ENCODE measurements at regions not wholly inside any gene's neighbourhood (a gene's known extent, or its start where the extent isn't known, plus 50 kb on each side); places are given as distances from the start of the nearest gene placed in this dataset.

DNA sequence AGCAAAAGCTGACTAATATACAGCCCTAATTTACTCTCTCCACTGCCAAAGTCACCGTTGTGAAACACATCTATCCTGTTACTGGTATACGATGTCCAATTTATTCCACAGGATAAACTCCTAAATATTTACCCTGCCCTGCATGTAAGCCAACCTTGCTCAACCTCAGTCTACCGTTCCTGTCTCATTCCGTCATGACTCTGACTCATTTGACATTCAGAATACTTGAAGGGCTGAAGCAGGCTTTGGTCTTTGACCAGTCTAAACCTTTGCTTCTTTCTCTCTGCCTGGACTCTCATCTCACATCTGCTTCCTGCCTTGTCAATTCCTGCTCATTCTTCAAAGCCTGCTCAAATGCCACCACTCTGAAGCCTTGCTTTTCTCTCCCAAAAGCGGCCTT, 157.5 kb downstream of the SCP2D1 start:
- DNase-seq (ENCODE audit: low read depth in 2 of 2), result no peak

DNA sequence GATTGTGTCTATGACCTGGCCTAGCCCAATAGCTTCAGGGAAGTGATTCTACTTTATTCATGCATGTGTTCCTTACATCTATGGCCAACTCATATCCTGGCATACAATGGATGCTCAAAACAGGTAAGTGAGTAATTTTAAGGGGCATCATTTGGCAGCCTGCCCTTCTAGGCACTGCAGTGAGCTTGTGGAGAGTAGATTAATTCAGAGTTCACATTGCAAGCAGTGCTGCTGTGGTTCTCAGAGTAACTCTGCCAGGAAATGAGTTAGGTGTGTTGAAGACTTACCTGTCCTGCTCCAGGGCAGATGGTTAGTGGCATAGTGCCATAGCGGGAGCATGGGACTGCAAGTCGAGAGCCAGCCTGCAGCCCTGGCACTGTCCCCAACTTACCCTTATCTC, 158.0 kb downstream of the SCP2D1 start:
- no peak for DNase-seq (ENCODE audit: low read depth in 2 of 2)

DNA sequence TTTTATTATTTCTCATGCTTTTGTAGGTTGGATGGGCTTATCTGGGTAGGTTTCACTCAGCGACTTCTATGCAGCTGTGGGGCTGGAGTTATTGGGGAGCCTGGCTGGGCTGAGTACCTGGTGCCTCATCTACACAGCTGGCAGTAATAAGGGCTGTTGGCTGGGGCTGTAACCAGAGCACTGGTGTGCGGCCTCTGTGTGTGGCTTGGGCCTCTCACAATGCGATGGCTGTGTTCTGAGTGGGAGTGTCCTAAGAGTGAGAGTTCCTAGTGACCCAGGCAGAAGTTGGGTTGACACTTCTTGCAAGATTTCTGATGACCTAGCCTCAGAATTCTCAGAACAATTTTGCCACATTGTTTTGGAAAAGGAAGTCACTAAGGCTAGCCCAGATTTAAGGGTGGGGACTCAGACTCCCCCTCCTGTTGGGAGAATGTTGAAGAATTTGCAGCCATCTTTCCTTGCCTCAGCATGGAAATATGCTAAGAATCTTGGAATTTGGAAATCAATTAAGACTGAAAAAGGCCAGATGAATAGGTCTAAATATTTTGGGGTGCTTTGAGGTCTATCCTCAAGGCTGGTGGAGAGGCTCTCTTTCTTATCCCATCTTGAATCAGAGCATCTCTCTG, 158.8 kb downstream of the SCP2D1 start:
- DNase-seq (ENCODE audit: low read depth in 2 of 2), result no peak

DNA sequence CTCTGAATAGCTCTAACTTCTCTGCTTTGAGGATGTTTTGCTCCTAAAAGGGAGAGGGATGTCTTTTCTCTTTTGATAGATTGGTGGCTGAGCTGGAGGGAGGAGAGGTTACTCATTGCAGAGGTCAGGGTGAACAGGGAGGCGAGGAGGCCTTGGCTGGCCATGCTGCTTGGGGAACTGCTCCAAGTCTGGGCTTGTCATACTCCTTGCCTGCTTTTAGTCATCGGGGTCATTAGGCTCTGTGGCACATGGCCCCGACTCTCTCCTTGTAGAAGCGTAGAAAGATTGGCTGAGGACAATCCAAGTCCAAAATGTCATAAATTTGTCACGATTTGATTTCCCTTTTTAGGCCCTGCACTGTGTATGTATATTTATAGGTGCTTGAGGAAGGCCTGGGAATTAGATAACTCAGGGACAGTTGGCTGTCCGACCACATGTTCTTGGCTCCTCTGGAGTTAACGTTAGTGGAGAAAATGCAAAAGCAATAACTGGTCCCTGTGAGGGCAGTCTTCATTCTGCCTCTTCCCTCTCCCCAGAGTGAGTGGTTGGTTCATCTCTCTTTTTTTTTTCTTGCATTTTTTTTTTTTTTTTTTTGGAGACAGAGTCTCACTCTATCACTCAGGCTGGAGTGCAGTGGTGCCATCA, 160.1 kb downstream of the SCP2D1 start:
- no peak for DNase-seq (ENCODE audit: low read depth in 2 of 2)

DNA sequence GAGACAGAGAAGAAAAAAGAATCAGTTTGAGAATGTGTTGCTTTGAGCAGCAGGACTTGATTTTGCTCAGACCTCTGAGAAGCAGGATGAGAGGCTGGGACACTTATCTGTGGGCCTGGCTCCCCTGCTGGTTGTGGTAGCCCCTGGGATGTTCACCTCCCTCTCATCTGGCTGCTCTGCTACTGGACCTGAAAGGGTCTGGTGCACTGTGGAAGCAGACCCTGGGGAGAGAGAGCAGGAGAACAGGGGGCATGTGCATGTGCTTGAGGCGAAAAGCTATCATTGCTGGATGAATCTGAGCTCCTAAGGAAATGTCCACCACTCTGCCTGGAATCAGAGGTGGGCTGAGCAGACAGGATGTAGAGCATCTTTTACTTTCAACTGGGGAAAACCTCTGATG, 161.1 kb downstream of the SCP2D1 start:
- DNase-seq (ENCODE audit: low read depth in 2 of 2), result no peak

DNA sequence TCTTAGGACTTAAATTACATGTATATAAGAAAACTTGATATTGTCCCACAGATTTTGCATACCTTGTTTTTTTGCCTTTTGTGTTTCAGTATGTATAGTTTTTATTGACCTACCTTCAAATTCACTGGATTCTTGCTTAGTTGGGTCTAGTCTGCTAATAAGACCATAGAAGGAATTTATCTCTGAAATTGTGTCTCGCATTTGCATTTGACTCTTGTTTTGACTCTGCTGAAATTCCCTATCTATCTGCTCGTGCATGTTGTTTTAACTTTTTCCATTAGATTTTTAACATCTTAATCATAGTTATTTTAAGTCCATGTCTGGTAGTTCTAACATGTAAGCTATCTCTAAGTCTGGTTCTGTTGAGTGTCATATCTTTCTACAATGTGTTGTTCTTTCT, 163.9 kb downstream of the SCP2D1 start:
- no peak for DNase-seq (ENCODE audit: low read depth in 2 of 2)

DNA sequence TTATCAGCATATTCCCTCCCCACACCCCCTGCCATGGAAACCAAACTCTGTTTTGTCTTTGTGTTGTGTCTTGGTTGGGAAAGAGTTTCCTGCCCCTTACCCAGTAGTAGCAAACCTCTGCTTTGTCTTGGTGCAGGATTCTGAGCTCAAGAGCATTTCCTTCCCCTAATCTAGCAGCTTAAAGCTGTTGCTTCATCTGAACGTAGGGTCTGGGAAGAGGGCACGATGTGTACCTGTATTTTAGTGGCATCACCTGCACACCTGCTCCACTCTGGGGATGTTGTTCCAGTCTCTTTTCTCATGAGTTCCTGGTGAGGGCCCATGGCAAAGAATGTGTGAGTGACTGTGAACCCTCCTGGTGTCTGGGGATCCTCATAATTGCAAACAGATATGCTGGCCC, 164.7 kb downstream of the SCP2D1 start:
- DNase-seq (ENCODE audit: low read depth in 2 of 2), result no peak

DNA sequence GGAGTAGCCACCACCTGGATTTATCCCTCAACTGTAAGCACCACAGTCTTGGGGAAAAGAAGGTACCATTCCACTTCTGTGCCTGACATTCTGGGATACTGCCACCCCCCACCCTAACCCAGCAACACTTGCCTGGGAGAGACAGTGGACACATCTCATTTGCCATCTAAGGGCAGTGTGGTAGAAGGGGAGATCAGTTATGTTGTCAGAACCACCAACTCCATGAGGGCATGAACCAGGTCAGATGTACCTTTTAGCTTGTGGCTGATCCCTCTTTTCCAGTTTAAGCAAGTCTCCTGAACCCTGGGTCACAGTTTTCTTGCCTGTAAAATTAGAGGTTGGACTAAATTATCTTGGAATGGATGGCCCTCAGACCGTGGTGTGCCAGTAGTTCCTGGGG, 165.5 kb downstream of the SCP2D1 start:
- DNase-seq (ENCODE audit: low read depth in 2 of 2), result no peak

DNA sequence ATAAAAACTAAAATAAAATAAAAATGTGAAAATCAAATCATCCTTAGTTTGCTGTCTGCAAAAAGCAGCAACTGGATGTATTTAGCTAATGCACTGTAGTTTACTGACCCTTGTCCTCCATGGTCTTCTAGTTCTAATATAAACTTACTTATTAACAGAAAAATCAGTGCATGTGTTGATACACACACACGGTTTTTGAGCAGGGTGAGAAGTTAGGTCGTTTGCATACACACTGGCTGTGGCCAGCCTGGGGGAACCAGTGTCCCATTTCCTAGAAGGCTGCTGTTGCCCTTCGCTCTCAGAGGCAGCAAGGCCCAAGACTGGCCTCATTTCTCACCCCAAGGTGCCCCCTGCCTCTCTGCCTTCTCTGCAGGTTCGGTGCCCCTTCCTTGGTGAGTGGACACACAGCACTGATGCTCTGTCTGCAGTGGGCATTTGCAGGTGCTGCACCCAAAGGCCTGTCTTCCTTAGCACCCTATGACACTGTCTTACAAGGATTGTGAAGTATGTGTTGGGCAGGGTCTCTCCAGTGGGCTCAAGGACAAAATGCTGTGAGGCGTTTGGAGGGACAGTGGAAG, 168.5 kb downstream of the SCP2D1 start:
- DNase-seq (ENCODE audit: low read depth in 2 of 2), result no peak

DNA sequence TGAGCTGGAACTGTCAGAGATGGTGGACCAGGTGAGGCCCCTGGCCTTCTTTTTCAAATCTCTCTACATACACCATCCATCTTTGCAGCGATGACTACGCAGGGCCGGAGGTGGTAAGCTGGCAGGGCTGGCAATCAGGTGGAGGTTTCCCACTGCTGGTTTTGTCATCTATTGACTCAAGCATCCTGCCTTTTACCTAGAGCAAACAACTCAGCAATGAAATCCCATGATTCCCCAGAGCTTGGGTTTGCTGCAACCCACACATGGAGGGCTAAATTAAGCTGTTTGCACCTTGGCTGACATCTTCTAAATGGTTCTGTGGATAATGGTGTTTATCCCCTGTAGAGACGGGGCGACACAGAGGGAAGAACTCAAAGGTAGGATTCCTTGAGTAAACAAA, 170.2 kb downstream of the SCP2D1 start:
- no peak for DNase-seq (ENCODE audit: low read depth in 2 of 2)

DNA sequence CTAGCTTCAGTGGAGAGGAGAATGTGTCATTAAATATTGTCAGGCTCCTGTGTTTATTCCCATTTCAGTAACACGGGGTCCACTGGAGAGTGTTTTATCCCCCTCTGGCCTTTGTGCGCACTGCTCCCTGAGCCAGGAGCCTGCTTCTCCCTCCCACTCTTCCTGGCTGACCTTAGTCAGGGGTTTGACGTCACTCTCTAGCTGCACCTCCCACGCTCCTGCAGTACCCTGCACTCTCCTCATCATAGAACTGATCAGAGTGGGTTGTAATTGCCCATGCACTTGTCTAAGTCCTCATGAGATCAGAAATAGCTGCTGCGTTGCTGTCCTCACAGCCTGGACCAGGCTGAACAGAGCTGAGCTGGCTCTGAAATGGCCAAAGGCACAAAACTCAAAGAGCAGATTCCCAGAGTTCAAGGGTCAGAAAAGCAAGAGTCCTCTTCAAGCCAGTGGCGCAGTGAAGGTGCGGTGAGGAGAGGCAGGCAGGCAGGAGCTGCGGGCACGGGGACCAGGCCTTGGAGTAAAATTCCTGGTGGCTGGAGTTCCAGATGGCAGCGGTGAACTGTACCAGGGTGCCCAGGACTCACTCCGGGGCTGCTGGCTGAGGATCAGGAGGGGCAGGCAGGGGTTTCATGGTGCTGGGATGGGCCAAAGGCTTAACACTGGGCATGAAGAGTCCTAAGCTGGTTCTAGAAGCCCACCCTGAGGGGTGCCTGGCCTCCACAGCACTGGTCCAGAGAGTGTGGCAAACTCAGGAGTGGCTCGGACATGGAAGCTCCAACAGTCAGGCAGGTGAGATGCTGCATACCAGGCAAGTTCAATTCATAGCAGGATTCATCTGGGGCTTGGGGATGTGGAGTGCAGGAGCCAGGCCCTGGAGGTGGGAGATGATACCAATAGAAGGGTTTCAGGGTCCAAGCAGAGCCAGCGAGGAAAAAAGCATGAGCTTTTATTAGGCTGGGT, 170.9 kb downstream of the SCP2D1 start:
- no peak for DNase-seq (ENCODE audit: low read depth in 2 of 2)

DNA sequence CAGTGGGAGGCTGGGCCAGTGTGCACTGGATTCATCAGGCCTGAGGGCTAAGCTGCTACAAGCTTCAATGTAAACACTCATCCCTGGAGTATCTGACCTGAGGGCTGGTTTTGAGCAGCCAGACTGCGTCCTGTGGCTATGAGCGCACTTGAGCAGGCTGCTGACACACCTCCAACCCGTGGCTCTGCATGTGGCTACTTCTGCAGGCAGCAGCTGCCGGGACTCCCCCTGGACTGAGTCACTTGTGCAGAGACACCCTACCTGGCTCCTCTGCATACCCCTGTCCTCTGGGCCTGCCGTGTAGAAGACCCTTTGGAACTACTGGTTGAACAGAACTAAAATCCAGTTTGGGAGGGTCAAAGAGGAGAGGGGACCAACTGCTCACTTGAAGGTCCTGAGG, 172.0 kb downstream of the SCP2D1 start:
- DNase-seq (ENCODE audit: low read depth in 2 of 2), result peak in 1 of 2 donors; percentile 1

DNA sequence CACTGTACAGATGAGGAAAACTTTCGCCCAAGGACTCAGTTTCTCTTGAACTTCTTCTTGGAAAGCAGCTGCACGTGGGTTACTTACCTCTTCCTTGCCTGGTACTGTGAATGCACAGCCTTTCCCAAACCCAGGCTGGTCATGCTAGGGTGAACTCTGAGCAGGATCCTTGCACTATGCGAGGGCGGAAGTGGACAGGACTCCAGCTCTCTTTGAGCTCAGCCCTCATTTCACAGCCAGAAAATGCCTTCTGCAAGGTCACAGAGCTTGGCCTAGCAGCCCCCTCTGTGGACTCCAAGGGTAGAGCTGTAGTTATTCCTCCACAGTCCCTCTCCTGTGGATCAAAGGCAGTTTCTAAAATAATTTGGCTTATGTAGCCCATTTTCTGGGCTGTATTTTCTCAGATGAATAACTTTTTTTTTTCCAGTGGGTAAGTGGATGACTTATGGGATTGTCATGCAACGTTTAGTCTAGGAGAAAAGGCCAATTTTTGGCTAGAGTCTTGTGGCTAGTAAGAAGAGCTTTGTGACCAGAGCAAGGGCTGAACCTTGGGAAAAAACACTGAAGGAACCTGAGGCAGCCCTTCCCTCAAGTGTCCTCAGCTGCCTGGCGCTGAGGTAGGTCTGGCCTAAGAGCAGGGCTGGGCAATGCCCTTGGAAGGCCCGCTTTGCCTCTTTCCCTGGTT, 172.7 kb downstream of the SCP2D1 start:
- no peak for DNase-seq (ENCODE audit: low read depth in 2 of 2)

DNA sequence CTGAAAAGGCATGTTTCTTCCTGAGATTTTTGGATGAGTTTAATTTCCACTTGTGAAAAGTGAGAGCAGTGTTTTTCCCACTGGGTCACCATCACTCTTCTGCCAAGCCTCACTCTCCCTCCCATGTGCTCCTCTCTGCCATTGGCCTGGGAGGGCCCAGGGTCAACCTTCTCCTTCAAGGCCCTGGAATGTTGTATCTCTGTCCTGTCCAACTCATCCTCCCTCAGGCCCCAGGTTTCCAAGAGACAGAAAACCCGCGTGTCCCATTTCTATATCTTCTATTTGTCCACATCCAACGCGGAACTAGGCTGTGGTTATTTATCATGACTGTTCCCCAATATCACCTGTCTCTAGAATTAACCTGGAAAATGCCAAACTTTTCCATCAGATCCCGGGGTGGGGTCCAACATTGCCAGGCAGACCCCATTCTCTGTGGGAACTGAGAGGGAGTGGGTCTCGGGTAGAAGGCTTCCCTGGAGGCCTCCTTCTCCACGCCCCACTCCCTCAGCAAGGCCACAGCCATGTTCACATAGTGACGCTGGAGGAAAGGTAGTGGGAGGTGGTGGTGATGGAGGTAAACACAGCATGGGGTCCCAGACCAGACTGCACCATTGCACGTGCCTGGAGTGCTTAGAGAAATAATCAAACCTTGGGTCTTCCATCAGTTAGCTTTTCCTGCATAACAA, 173.5 kb downstream of the SCP2D1 start:
- no peak for DNase-seq (ENCODE audit: low read depth in 2 of 2)

DNA sequence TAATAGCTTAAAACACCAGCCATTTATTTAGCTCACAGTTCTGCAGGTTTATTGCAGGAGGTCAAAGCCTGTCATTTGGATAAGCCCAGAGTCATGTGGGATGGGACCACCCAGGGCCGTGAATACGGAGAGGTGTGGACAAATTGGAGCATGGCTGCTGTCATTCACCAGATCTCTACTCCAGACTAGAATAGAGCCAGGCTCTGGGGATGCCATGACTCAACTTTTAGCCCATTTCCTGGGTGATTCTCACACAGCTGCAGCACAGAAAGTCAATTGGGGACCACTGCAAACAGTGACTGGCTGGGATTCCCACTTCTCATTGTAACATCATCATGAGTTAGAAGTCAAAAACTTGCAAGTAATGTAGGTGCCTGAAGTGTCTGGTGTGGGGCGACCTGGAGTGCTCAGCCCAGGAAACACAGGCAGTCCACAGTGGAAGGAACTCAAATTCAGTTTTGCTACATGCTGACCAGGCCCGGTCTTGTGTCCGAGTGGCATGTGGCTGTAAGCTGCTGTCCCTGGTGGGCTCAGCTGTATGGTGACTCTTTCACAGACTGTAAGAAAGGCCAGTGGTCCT, 174.3 kb downstream of the SCP2D1 start:
- DNase-seq (ENCODE audit: low read depth in 2 of 2), result no peak

DNA sequence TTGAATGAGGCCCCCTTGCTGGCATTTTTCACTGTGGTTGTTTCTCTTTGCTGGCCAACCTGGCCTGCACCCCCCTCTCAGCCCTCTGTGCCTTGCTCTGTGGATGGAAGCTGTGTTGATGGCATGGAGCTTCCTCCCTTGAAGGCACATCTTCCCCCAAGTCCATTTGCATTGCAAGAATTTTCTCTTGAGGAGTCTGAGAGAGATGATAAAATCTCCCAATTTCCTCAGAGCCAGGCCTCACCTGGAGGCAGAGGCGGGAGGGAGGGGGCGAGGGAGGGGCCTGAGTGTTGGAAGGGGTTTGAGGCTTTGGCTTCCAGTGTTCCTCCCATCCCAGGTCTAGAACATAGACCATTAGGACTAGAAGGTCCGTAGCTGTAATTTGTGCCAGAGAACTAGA, 175.1 kb downstream of the SCP2D1 start:
- no peak for DNase-seq (ENCODE audit: low read depth in 2 of 2)

DNA sequence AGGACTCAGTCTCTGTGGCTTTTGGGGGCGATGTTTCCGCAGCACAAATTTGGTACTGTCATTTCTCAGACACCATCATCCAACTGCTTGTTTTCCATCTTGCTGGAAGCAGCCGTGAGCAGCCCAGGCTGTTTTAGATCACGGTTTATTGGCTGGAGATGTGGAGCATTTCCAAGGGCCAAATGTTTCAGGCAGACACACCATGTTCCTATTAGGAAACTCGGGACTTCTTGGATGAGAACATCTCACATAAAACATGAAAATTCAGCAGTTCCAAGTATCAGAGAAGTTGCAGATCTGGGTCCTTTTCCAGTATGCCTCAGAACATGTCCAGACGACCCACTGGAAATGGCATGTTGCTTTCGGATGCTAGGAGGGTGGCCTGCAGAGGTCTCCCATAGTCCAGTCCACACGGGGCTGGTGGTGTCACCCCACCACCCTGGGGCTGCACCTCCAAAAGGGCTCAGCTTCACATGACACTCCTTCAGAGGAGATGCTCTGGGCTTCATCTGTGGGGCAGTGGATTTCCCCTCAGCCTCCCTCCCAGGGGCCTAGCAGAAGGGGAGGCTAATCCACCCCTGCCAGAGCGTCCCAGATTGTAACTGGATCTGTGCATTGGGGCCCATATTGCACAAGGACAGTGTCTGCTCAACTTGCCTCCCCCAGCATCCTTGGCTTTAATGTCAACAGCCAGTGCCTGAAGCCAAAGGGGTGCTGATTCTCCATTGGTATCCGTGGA, 176.3 kb downstream of the SCP2D1 start:
- no peak for DNase-seq (ENCODE audit: low read depth in 2 of 2)

DNA sequence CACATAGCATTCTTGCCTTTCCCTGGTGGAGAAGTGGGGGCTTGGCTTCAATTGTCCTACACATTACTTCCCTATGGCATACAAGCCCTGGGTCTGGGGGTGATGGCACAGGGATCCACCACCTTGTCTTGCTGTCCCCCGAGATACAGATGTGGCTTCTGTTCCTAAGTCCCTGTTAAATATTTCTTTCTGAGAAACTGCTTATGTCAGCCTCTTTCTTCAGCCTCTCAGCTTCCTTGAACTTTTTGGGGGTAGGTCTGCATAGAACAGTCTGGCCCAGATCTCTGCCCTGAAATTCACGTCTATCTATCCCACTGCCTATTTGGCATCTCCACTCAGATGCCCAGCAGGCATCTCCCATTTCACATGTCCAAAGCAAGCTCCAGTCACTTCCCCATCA, 177.4 kb downstream of the SCP2D1 start:
- no peak for DNase-seq (ENCODE audit: low read depth in 2 of 2)

DNA sequence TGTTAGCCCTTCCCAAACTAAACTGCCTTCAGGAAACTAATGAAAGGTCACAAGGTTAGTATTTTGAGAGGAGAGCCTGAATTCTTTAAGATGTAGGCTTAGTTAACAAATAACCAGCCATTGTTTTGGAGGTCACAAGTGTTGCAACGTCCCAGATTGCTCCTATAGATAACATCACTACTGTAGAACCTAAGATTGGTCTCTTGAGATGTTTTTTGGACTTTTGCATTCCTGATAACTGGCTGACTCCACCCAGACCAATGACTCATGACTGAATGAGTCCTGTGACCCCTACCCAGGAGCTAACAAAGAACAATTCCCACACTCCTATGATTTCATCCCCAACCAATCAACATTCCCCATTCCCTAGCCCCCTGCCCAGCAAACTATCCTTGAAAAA, 178.8 kb downstream of the SCP2D1 start:
- DNase-seq (ENCODE audit: low read depth in 2 of 2), result no peak

DNA sequence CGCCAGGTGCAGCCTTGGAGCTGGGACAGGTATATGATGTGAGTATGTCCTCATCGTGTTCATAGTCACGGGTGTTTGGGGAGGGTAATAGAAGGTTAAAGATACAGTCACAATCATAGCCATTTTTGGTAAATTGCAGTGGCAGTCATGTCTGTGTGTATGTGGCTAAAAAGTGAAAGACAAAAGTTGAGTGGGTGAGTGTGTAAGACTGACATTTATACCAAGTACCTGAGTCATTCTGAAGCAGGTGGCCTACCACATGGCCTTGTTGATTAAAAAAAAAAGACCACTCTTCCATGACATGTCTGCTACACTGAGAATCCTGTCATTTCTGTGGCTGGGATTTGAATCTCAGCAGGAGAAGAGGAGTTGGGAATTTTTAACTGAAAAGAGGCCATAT, 181.9 kb downstream of the SCP2D1 start:
- DNase-seq (ENCODE audit: low read depth in 2 of 2), result no peak

Data from stimulated activated CD8-positive, alpha-beta memory T cell treated with anti-CD3 and anti-CD28 coated beads, Interleukin-2, amount 100 ng/mL, for 48 hours (primary cell).